ENCODE measurements at regions not wholly inside any gene's neighbourhood (a gene's known extent, or its start where the extent isn't known, plus 50 kb on each side); places are given as distances from the start of the nearest gene placed in this dataset.

GRCh38 chr21:22890656-22891055 lies 1892.4 kb downstream of the NCAM2 start:
- Mint-ChIP-seq H3K4me1 (ENCODE audit: low read depth, unreplicated experiment) (no peaks in the 10 kb centered on the region), H3K4me3 (ENCODE audit: unreplicated experiment) (no peak overlapping the region), H3K27ac (ENCODE audit: unreplicated experiment) (no peak overlapping the region), H3K9me3 (ENCODE audit: unreplicated experiment) (no peaks in the 10 kb centered on the region), H3K36me3 (ENCODE audit: insufficient read depth, unreplicated experiment) (no peaks in the 10 kb centered on the region), H3K27me3 (ENCODE audit: insufficient read depth, unreplicated experiment) (no peaks in the 10 kb centered on the region)
- Histone ChIP-seq H3K4me3 (ENCODE audit: low read depth, low read length) (no peak overlapping the region), H3K36me3 (ENCODE audit: control insufficient read depth, insufficient read depth, low read length) (no peaks in the 10 kb centered on the region), H3K9me3 (no peaks in the 10 kb centered on the region), H3K27me3 (replicated peaks; ENCODE audit: control insufficient read depth, insufficient read depth, low read length) (no peaks in the 10 kb centered on the region), H3K4me1 (no peaks in the 10 kb centered on the region)
- BruUV-seq (replicated peaks) = no TSS peak
- POLR2A ChIA-PET = no interaction called here
- CTCF ChIA-PET = no interaction called here
- no peak for DNase-seq
- intact Hi-C loops (cut with micrococcal nuclease; ENCODE audit: unreplicated experiment) = no loop called here
- no peak for TF ChIP-seq CTCF (IDR thresholded peaks at IDR 0.05; ENCODE audit: insufficient read depth in 1 of 2, low read depth in 1 of 2, low read length in 1 of 2, severe bottlenecking in 1 of 2, unreplicated experiment in 1 of 2)

DNA sequence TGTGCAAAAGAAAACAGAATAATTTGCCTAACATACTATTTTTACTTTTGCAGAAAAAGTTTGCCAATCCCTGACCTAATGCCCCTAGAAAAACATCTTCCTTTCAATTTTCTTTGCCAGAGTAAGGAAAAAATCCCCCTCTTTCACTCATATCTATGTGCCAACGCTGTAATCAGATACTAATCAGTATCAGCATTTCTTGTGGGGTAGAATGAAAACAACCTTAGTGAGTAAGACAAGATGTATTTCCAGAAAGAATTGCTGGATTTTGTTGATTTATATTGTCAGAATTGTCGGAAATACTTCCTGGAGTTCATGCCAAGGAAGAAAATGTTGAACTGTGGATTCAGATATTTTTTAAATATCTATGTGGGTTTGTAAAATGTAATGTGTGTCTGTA lies 1893.8 kb downstream of the NCAM2 start:
- POLR2A ChIA-PET = no interaction called here
- BruUV-seq (replicated peaks) = no TSS peak
- Histone ChIP-seq H3K36me3 (ENCODE audit: control insufficient read depth, insufficient read depth, low read length) (no peaks in the 10 kb centered on the region), H3K4me1 (no peaks in the 10 kb centered on the region), H3K4me3 (ENCODE audit: low read depth, low read length) (no peak overlapping the region), H3K27me3 (replicated peaks; ENCODE audit: control insufficient read depth, insufficient read depth, low read length) (no peaks in the 10 kb centered on the region), H3K9me3 (no peaks in the 10 kb centered on the region)
- no peak for TF ChIP-seq CTCF (IDR thresholded peaks at IDR 0.05; ENCODE audit: insufficient read depth in 1 of 2, low read depth in 1 of 2, low read length in 1 of 2, severe bottlenecking in 1 of 2, unreplicated experiment in 1 of 2)
- CTCF ChIA-PET = no interaction called here
- no peaks in the 10 kb centered on the region for H3K9me3 Mint-ChIP-seq (ENCODE audit: unreplicated experiment)
- no peaks in the 10 kb centered on the region for H3K36me3 Mint-ChIP-seq (ENCODE audit: insufficient read depth, unreplicated experiment)
- no peak for DNase-seq
- no peaks in the 10 kb centered on the region for H3K27me3 Mint-ChIP-seq (ENCODE audit: insufficient read depth, unreplicated experiment)
- no peak overlapping the region for H3K27ac Mint-ChIP-seq (ENCODE audit: unreplicated experiment)
- intact Hi-C loops (cut with micrococcal nuclease; ENCODE audit: unreplicated experiment) = no loop called here
- H3K4me3 Mint-ChIP-seq (ENCODE audit: unreplicated experiment) = no peak overlapping the region
- H3K4me1 Mint-ChIP-seq (ENCODE audit: low read depth, unreplicated experiment) = no peaks in the 10 kb centered on the region

DNA sequence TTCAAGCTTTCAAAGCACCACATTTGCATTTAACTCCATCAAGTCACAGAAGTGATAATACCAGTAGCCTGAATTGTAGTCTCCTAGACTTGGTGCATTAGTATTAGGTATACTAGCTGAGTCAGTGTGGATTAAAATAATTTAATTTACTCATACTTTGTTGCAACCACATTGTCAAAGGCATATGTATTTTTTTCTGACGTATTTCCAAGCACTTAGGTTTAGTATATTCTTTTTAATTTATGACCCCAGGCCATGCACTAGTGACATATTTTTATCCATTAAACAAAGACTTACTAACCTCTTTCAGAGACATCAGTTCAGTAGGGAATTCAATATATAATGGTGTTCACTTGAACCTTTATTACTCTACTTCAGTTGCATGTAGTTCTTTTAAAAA lies 1894.5 kb downstream of the NCAM2 start:
- no peak for DNase-seq
- H3K27me3 ChIP-seq (replicated peaks; ENCODE audit: control insufficient read depth, insufficient read depth, low read length) = no peaks in the 10 kb centered on the region
- CTCF ChIA-PET = no interaction called here
- Mint-ChIP-seq H3K27ac (ENCODE audit: unreplicated experiment) (no peak overlapping the region), H3K36me3 (ENCODE audit: insufficient read depth, unreplicated experiment) (no peaks in the 10 kb centered on the region), H3K4me1 (ENCODE audit: low read depth, unreplicated experiment) (no peaks in the 10 kb centered on the region), H3K4me3 (ENCODE audit: unreplicated experiment) (no peak overlapping the region), H3K27me3 (ENCODE audit: insufficient read depth, unreplicated experiment) (no peaks in the 10 kb centered on the region), H3K9me3 (ENCODE audit: unreplicated experiment) (no peaks in the 10 kb centered on the region)
- no peak for TF ChIP-seq CTCF (IDR thresholded peaks at IDR 0.05; ENCODE audit: insufficient read depth in 1 of 2, low read depth in 1 of 2, low read length in 1 of 2, severe bottlenecking in 1 of 2, unreplicated experiment in 1 of 2)
- H3K4me1 ChIP-seq = no peaks in the 10 kb centered on the region
- POLR2A ChIA-PET = no interaction called here
- no peaks in the 10 kb centered on the region for H3K9me3 ChIP-seq
- BruUV-seq (replicated peaks) = no TSS peak
- intact Hi-C loops (cut with micrococcal nuclease; ENCODE audit: unreplicated experiment) = no loop called here
- no peak overlapping the region for H3K4me3 ChIP-seq (ENCODE audit: low read depth, low read length)
- H3K36me3 ChIP-seq (ENCODE audit: control insufficient read depth, insufficient read depth, low read length) = no peaks in the 10 kb centered on the region

Measured in Caco-2 (cell line).